Astrocyte (in vitro differentiated cells and primary cell): ENCODE measurements at regions not wholly inside any gene's neighbourhood (a gene's known extent, or its start where the extent isn't known, plus 50 kb on each side); places are given as distances from the start of the nearest gene placed in this dataset.

ENCODE experiments used
- CTCF ChIP-seq: IDR thresholded peaks from 2 replicates; pipeline ENCODE4 v1.5.1; 2011; ENCODE audit warnings: low read depth, mild to moderate bottlenecking, inconsistent platforms, low read length, moderate library complexity; ENCODE audit not compliant: insufficient read depth
- EZH2 ChIP-seq: IDR thresholded peaks from 2 replicates; pipeline ENCODE4 v1.6.1; 2012; ENCODE audit warnings: mild to moderate bottlenecking, low read length, inconsistent platforms; ENCODE audit not compliant: insufficient read depth

- TF ChIP-seq CTCF (no peak), EZH2 (no peak)
These were observed 554.5 kb downstream of the AACS start for GRCh38 chr12:125619723-125620122.
